Aorta (tissue), 5 donors: ENCODE measurements at regions not wholly inside any gene's neighbourhood (a gene's known extent, or its start where the extent isn't known, plus 50 kb on each side); places are given as distances from the start of the nearest gene placed in this dataset.
"Not testable (repeated sequence)": the region's sequence is repeated elsewhere in the genome, so short reads cannot be mapped to it uniquely, and the experiment has no call there.

Experiments used
- ATAC-seq: fragments of 200-7000 bp; cut with Tn5 transposase; one replicate; pipeline ENCODE4 v1.9.1; 2022; ENCODE audit warnings: moderate library complexity; ENCODE audit not compliant: low FRiP score
- DNase-seq, 2 donors: peaks; one replicate each; pipeline ENCODE4 v3.0.0-alpha.2; 2020
- H3K27ac ChIP-seq, 2 donors: one replicate each; pipeline ENCODE4 v1.5.1; 2013; ENCODE audit warnings: low read length in 2 of 2, mild to moderate bottlenecking in 2 of 2, moderate library complexity in 2 of 2, control low read depth in 1 of 2, inconsistent platforms in 1 of 2, low read depth in 1 of 2
- H3K27me3 ChIP-seq, 2 donors: one replicate each; pipeline ENCODE4 v1.6.1; 2013; ENCODE audit warnings: control low read depth in 1 of 2, low read length in 1 of 2, mild to moderate bottlenecking in 1 of 2, moderate library complexity in 1 of 2; ENCODE audit not compliant: insufficient read depth in 2 of 2, control insufficient read depth in 1 of 2
- H3K36me3 ChIP-seq, 2 donors: one replicate each; pipeline ENCODE4 v1.6.1; 2013; ENCODE audit warnings: control low read depth in 1 of 2, low read length in 1 of 2, mild to moderate bottlenecking in 1 of 2; ENCODE audit not compliant: insufficient read depth in 2 of 2, control insufficient read depth in 1 of 2
- H3K4me1 ChIP-seq, 2 donors: one replicate each; pipeline ENCODE4 v1.6.1; 2013; ENCODE audit warnings: low read length in 2 of 2, control low read depth in 1 of 2, mild to moderate bottlenecking in 1 of 2, moderate library complexity in 1 of 2; ENCODE audit not compliant: insufficient read depth in 2 of 2, control insufficient read depth in 1 of 2
- H3K4me3 ChIP-seq, 2 donors: one replicate each; pipeline ENCODE4 v1.5.1; 2013; ENCODE audit warnings: low read length in 2 of 2, control low read depth in 1 of 2, mild to moderate bottlenecking in 1 of 2
- H3K9me3 ChIP-seq: one replicate; pipeline ENCODE4 v1.6.1; 2013; ENCODE audit warnings: mild to moderate bottlenecking, low read length; ENCODE audit not compliant: control insufficient read depth
- WGBS, 2 donors: extraction: QIAGEN DNeasy Blood & Tissue Kit; methylation state at CpG; one replicate each; pipeline ENCODE4 v1.1.7; 2013; 5-methylcytosine and 5-hydroxymethylcytosine counted together
- intact Hi-C, 2 donors: fragments of 100-400 bp; cut with DNase I; formaldehyde crosslinking; loops; one replicate each; pipeline versions ENCODE4 v1.14.2 to v1.15.0; 2022
- donor health status: healthy with polysubstance abuse.
- donor health status: Bipolar disorder and iron deficiency.
- donor health status: DM: no; HTN: no; CAD: no.
- donor health status: DM: no; HTN: no; CAD: no.
- donor health status: DM: yes; HTN: yes; CAD: no.

DNA sequence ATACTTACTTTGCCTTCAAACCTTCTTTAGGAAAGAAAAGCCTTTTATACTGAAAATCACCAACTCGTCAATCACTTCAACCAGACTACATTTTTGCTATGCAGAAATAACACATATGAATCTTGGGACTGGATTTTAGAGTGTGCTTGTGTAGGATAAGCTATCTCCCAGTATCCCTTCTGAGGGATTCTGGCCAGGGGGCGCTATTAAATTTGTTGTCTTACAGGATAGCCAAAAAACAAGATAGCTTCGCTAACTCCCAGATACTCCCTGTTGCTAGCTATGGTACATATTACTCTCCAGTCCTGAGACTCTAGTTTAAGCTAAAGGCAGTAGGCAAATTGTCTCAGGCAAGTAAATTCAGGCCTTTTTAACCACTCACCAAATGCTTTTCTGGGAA, 167.2 kb downstream of the LHFPL1 start:
- H3K27me3 ChIP-seq: no peaks in the 10 kb centered on the region
- H3K9me3 ChIP-seq: no peaks in the 10 kb centered on the region
- ATAC-seq (no peak), DNase-seq (no peak)
- H3K27ac ChIP-seq: no peak overlapping the region
- intact Hi-C loops: no loop called here
- 39 to 68% methylated on average over 3 of the region's 3 CpGs for whole genome bisulfite sequencing, 2 donors
- no peaks in the 10 kb centered on the region for H3K4me1 ChIP-seq
- no peak overlapping the region for H3K4me3 ChIP-seq
- H3K36me3 ChIP-seq: no peaks in the 10 kb centered on the region

DNA sequence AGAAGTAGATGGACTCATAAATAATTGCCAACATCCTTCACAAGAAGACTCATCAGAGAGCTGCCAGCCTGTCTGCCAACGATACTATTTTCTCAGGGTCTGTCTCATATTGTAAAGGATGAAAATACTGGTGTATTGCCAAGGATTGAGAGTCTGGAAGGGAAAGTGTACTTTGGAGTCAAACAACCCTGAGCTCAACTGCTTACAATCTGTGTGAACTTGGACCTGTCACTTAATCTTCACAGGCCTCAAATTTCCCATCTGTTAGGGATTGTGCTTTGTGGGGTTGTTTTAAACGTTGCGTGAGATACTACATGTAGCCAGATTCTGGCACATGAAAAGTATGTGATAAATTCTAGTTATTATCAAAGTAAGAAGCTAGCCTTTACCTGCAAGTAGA, 169.1 kb downstream of the LHFPL1 start:
- no peak for ATAC-seq
- no peaks in the 10 kb centered on the region for H3K4me1 ChIP-seq
- intact Hi-C loops: no loop called here
- DNase-seq: no peak
- no peaks in the 10 kb centered on the region for H3K9me3 ChIP-seq
- H3K27me3 ChIP-seq: no peaks in the 10 kb centered on the region
- no peak overlapping the region for H3K27ac ChIP-seq
- 53 to 61% methylated on average over 3 of the region's 3 CpGs for WGBS, 2 donors
- H3K36me3 ChIP-seq: no peaks in the 10 kb centered on the region
- no peak overlapping the region for H3K4me3 ChIP-seq

DNA sequence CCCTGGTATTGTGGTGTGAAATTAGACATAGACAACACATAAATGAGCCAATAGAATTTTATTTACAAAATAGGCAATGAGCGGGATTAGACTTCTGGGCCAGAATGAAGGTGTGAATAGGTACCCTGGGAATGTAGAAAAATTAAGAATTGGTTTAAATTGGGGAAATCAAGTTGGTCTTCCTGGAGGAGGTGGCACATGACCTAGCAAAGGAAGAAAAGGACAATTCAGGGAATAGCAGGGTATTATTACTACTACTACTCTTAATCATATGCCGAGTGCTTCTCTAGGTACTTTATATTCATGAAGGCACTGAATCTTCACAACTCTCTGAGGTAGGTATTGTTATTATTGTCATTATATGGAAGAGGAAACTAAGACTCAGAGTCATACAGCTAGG, 202.1 kb downstream of the LHFPL1 start:
- ATAC-seq: no peak
- intact Hi-C loops: no loop called here
- no peak overlapping the region for H3K27ac ChIP-seq
- no peaks in the 10 kb centered on the region for H3K27me3 ChIP-seq
- no peak for DNase-seq
- no peaks in the 10 kb centered on the region for H3K9me3 ChIP-seq
- 85 to 91% methylated on average over 2 of the region's 2 CpGs for WGBS, 2 donors
- no peaks in the 10 kb centered on the region for H3K4me1 ChIP-seq
- H3K4me3 ChIP-seq: no peak overlapping the region
- no peaks in the 10 kb centered on the region for H3K36me3 ChIP-seq

DNA sequence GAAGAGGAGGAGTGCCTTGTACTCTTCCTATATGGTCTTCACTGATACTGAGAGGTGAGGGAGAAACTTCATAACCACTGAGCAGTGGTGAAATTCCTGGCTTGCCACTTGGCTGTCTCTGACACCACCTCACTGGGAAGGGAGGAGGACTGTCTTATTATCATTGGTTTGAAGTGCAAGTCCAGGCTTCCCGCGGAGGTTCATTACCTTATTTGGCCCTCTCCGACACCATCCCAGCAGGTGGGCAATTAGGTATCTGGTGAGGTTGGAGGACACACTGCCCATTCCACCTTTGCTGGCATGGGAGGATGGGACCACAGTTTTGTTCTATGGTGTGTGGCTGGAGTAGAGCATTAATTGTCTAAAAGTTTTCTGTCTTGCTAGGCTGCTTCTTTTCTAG, 206.1 kb downstream of the LHFPL1 start:
- H3K27ac ChIP-seq: no peak overlapping the region
- H3K4me3 ChIP-seq: no peak overlapping the region
- DNase-seq (no peak), ATAC-seq (no peak)
- H3K4me1 ChIP-seq: no peaks in the 10 kb centered on the region
- no peaks in the 10 kb centered on the region for H3K36me3 ChIP-seq
- no peaks in the 10 kb centered on the region for H3K9me3 ChIP-seq
- H3K27me3 ChIP-seq: no peaks in the 10 kb centered on the region
- 63 to 86% methylated on average over 3 of the region's 3 CpGs for WGBS, 2 donors
- intact Hi-C loops: no loop called here

DNA sequence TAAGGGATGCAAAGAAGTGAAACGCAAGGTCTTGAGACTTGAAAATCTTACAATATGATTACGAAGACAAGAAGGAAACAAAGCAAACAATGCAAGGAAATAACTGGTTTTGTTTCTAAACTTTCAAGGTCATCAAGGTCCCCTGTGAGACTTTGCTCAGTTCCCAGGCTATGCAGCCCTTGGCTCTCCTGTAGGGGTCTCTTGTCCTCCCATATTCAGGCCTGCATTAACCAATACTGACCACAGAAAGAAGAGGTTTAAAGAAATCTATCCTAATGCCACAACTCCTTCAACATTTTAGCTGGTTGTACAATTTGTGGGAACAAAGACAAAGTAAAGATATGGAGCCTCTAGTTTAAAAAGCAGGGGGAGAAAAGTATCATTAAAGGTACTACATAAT, 209.2 kb downstream of the LHFPL1 start:
- Histone ChIP-seq H3K27me3 (no peaks in the 10 kb centered on the region), H3K4me3 (no peak overlapping the region), H3K27ac (no peak overlapping the region), H3K9me3 (no peaks in the 10 kb centered on the region), H3K4me1 (no peaks in the 10 kb centered on the region), H3K36me3 (no peaks in the 10 kb centered on the region)
- intact Hi-C loops: no loop called here
- DNase-seq (no peak), ATAC-seq (no peak)
- WGBS, 2 donors: 79 to 87% methylated on average over 2 of the region's 2 CpGs

DNA sequence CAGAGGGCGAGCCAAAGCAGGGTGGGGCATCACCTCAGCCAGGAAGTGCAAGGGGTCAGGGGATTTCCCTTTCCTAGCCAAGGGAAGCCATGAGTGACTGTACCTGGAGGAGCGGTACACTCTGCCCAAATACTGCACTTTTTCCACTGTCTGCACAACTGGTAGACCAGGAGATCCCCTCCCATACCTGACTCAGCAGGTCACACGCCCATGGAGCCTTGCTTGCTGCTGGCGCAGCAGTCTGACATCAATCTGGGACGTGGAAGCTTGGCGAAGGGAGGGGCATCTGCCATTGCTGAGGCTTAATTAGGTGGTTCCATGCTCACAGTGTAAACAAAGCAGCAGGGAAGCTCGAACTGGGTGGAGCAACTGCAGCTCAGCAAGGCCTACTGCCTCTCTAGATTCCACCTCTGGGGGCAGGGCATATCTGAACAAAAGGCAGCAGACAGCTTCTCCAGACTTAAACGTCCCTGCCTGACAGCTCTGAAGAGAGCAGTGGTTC, 217.7 kb downstream of the LHFPL1 start:
- 56 to 66% methylated on average over 8 of the region's 8 CpGs for WGBS, 2 donors
- H3K36me3 ChIP-seq, H3K4me3 ChIP-seq, H3K4me1 ChIP-seq, ATAC-seq, H3K27me3 ChIP-seq, DNase-seq, intact Hi-C loops, H3K27ac ChIP-seq, H3K9me3 ChIP-seq: not testable (repeated sequence)

DNA sequence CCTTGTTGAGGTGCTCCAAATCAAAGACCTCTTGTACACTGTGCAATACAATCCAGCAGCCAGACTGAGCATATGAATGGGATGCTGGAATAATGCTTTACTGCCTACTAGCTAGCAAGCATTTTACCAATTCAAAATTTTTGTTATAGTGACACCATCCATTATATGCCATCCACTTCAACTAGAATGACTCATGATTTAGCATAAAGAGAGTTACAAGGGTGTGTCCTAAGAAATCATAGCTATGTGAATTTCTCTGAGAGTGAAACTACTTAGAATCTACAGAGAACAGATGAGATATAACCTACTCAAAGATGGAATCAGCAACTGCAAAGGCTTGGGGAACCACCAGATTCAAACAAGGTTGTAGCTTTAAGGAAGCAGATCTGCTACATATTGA, 221.9 kb downstream of the LHFPL1 start:
- H3K9me3 ChIP-seq: no peaks in the 10 kb centered on the region
- H3K4me1 ChIP-seq: no peaks in the 10 kb centered on the region
- DNase-seq: no peak
- ATAC-seq: no peak
- no peaks in the 10 kb centered on the region for H3K27me3 ChIP-seq
- H3K27ac ChIP-seq: no peak overlapping the region
- intact Hi-C loops: no loop called here
- no peak overlapping the region for H3K4me3 ChIP-seq
- no peaks in the 10 kb centered on the region for H3K36me3 ChIP-seq

DNA sequence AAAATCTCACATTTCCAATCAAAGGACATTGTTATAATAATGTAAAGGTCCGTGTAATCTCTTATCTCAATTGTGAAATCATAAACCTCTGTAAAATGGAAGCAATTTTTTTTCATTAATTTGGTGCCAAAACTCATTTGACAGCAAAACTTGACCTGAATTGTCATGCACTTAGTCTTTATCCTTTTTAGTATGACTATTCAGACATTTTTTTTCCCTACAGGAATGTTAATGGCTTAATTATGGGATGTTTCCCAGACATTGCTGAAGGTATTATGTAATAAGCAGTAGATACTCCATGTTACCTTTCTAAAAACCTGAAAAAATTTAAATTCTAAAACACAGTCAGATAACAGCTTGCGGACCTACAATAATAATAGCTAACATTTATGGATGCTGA, 228.9 kb downstream of the LHFPL1 start:
- no peaks in the 10 kb centered on the region for H3K4me1 ChIP-seq
- H3K27ac ChIP-seq: no peak overlapping the region
- no peaks in the 10 kb centered on the region for H3K36me3 ChIP-seq
- no peak overlapping the region for H3K4me3 ChIP-seq
- 49% methylated on average over 2 of the region's 2 CpGs for WGBS, 2 donors
- H3K27me3 ChIP-seq: no peaks in the 10 kb centered on the region
- DNase-seq (no peak), ATAC-seq (no peak)
- intact Hi-C loops: no loop called here
- H3K9me3 ChIP-seq: no peaks in the 10 kb centered on the region

DNA sequence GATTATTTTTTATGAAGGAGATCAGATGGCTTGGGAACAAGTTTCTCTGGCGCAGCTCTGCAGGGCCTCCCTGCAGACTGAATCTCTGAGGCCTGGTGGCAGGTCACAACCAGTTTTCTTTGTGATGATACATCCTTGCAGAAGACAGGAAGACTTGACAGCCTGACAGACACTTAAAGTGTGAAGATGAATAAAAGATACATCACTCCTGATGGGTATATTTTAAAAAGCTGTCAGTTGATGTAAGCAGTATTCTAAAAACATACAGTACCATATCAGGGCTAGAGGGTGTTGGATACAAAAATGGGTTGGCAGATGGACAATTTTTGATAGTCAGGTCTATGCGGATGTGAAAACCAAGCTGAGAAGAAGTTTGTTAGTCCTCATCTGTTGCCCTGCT, 239.5 kb downstream of the LHFPL1 start:
- no peaks in the 10 kb centered on the region for H3K27me3 ChIP-seq
- H3K4me3 ChIP-seq: no peak overlapping the region
- WGBS, 2 donors: 75 to 78% methylated on average over 2 of the region's 2 CpGs
- H3K4me1 ChIP-seq: no peaks in the 10 kb centered on the region
- no peak overlapping the region for H3K27ac ChIP-seq
- H3K9me3 ChIP-seq: no peaks in the 10 kb centered on the region
- DNase-seq: no peak
- intact Hi-C loops: no loop called here
- ATAC-seq: no peak
- H3K36me3 ChIP-seq: no peaks in the 10 kb centered on the region
